HG03159 (cell line): ENCODE measurements at regions not wholly inside any gene's neighbourhood (a gene's known extent, or its start where the extent isn't known, plus 50 kb on each side); places are given as distances from the start of the nearest gene placed in this dataset.

Experiments used
- ATAC-seq: cut with Tn5 transposase; IDR thresholded peaks from one replicate; pipeline ENCODE4 v1.9.1; 2021; ENCODE audit warnings: mild to moderate bottlenecking, moderate library complexity; ENCODE audit not compliant: unreplicated experiment

DNA sequence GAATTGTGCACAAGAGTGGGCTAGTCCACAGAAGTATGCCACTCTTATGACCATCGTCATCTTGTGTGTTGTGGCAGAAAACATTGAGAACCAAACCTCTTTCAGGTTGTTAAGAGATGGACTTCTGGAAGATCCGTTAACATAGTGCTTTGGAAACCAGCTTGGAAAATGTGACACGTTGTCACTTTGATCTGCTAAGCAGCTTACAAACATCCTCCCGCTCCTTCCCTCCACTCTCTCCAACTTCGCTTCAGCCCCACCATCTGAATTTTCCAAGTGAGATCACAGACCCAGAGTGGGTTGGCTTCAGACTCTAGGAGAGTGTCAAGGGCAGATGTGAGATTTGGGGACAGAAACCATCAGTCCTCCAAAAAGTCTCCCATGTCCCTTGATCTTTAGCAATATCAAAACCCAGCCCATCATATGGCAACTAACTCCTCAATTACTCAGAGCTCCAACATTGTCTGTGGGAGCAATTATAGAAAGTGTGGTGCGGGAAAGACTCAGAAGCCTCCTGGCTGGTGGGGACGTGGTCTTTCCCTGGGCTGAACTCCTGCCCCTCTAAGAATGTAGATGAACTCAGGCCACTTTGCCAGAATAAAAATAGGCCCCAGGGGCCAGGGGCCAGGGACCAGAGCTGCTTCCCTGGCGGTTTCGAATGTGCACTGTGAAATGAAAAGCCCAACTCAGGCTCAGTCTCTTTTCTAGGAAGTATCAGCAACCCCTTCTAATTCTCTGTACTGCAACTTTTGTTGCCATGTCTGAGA, 129.5 kb downstream of the SLC38A6 start:
- no peak for ATAC-seq

DNA sequence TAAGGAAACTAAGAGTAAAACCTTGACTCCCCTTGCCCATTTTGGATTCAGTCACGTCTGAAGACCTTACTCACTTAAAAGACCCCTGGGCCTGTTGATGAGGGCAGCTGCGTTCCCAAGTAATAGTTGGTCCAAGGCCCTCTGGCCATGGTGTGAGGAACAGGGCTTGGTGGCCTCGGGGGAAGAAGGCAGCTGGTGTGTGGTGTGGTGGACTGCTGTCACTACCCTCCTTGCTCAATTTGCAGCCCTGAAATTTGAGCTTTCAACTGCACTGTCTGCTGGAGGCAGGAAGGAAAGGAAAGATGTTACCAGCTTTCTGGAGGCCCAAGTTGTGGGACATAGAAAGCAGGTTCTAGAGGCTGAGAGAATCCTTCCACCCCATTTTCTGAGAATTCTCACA, 128.2 kb downstream of the SLC38A6 start:
- no peak for ATAC-seq

DNA sequence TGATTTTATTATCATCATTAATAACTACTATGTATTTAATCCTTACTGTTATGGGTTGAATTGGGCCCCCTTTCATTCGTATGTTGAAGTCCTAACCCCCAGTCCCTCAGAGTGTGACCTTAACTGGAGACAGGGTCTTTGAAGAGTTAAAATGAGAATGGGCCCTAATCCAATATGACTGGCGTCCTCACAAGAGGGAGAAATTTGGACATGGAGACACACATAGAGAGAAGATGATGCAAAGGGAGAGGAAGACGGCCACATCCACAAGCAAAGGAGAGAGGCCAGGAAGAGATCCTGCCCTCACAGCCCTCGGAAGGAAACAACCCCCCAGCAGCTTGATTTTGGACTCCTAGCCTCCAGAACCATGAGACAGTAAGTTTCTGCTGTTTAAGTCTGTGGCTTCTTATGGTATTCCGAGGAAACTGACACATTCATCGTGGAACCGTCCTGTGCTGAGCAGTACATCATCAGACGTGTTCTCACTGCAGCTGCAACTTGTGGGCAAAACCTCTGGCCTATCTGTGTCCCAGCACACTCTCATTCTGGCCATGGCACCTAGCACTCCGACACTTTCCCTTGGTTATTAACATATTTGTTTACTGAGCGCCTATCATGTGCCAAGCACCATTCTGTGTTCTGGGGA, 127.6 kb downstream of the SLC38A6 start:
- ATAC-seq: no peak

DNA sequence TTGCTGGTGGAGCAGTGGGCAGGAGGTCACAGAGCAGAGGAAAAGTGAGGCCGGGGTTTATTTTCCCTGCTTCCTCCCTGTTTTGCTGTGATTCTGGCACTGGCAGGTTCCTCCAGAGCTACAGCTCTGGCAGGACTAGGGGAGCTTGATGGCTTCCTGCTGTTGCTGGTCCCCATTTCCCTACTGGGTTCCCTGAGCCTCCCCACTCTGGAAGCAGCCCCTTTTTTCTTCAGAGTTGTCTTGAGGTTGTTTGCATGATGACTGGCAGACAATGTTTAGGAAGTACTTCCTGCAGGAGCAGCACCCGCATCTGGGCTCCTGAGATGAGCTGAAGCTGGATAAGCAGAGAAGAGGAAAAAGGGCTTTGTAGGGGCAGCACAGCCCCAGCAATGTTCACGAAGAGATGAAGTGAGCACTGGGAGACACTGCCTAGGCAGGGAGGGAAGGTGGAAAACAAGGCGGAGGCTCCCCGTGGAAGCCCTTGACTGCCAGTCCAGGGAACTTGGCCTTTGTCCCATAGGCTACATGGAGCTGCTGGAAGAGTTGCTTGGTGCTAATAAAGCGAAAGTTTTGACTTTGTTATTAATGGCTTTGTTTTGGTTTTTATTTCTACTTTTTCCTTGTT, 126.9 kb downstream of the SLC38A6 start:
- no peak for ATAC-seq

DNA sequence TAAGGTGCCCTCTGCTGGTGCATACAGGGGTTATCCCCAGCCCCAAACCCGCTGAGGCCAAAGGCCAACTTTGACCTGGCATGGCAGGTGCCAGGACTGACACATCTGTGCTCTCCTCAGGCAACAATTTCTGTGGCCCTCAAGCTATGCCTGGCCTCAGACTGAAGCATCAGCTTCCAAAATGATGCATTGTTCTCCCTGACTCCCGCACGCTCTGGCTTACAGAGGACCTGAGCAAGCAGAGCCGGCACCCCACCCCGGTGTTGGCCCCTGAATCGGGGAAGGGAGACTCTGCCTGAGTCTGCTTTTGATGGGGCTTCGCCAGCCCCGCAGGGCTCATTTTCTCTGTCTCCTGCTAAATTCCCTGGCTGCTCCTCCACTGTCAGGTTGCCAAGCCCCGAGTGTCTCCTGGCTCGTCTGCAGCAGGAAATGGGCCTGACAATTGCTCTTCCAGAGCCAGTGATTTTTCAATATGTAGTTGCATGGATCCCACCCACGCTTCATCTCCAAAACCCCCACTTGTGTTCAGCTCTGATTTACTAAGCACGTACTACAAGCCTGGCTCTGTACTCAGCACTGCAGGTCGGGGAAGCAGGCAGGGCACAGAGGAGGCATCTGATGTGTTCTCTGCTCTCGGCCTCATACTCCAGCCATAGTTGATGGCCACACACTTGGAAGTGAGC, 126.1 kb downstream of the SLC38A6 start:
- ATAC-seq: no peak

DNA sequence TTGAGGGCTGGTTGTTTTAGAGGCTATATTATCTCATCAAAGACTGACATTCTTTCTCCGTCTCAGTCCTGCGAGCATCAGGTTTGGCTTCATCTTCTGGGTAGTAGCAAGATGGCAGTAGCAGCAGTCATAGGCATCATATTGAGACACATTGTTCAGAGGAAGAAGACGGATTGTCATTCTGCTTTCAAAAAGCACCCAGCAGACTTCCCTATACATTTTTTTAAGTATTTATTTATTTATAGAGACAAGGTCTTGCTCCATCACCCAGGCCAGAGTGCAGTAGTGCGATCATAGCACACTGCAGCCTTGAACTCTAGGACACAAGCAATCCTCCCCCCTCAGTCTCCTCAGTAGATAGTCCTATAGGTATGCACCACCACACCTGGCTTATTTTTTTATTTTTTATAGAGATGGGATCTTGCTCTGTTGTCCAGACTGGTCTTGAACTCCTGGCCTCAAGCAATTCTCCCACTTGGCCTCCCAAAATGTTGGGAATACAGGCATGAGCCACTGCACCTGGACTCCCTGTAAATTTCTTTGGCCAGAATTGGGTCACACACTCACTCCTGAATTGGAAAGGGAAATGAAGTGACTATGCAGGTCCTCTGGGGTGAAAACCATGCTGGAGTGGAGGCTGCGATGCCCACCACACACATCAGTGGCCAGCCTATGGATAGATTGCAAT, 125.4 kb downstream of the SLC38A6 start:
- no peak for ATAC-seq

DNA sequence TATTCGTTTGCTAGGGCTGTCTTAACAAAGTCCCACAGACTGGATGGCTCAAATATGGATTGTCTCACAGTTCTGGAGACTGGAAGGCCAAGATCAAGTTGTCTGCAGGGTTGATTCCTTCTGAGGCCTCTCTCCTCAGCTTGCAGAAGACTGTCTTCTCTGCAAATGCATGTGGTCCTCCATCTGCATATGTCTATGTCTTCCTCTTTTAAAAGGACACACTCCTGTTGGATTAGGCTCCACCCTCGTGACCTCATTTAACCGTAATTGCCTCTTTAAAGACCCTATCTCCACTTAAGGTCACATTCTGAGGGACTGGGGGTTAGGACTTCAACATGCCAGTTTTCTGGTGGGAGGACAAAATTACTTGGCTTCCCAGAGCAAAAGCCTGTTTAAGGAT, 123.3 kb downstream of the SLC38A6 start:
- ATAC-seq: no peak

DNA sequence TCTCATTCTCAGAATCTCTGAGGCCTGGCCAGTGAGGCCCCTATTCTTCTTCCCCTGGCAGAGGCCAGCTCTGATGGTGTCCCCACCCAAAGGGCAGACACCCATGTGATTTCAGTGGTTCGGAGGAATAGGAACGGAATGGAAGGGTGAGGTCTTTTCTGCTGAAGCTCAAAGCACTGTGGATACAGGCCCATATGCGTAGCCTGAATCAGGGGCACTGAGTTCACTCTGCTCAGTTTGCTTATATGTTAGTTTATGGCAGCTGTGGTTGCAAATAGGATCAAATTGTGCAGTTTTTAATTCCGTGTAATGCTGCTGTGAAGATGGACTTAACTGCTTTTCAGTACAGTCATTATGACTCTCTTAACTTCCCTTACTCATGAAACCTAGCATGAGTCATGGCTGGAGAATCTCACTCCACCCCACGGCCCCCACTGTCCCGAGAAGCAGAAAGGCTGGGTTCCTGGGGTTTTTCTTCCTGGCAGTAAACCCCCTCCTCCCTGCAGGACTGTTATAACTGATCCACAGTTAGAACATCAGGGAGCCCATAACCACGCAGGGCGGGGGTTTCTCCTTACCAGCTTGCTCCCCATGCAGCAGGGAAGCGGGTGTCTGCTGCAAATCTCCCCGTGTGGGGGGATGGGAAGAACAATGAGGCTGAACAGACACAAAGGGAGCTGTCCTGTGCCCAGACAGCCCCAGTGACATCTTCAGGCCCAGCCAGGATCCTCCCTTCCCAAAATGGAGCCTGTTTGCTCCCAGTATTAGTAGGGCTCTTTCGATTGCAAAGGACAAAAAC, 122.7 kb downstream of the SLC38A6 start:
- ATAC-seq: peak; percentile 69

DNA sequence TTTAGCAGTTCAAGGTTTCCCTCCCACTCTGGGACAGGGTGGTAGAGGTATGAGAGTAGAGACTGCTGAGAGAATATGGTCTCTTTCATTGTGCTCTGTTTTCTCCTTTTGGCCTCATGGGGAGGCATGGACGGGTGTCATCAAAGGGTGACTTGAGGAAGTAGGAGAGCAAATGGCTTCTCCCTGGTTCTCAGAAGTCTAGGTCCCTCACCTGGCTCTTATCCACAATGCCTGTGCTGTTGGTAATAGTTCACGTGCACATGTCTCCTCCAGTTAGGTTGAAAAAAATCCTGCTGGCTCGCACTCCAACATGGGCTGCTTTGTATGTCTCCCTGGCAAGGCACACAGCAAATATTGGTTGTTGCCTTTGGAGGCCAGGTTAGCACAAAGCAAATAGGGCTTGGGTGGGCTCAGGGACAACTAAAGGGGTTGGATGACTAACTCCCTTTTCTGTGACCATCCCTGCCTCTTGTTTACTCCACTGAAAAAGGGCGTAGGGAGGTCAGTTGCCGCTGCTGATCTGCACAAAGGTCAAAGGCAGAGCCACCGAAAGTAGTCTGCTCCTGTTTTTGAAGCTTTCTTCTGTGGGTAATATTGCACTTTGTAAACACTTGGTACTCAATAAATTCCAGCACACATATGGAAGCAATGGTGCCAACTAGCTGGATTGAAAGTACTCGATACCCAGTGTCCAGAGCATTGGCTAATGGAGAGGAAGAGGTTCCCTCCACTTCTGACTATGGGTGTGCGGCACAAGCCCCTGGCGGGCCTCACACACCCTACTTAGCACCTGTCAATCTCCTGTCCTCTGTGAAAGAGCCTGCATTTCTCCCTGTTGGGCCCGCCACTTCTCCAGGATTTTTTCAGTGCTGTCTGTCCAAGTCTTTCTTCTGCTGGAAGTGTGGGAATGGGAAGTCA, 121.8 kb downstream of the SLC38A6 start:
- ATAC-seq: no peak
